ENCODE measurements at regions not wholly inside any gene's neighbourhood (a gene's known extent, or its start where the extent isn't known, plus 50 kb on each side); places are given as distances from the start of the nearest gene placed in this dataset.

GRCh38 chr2:45178359-45178758 lies 169.1 kb upstream of the SIX2 start:
- Histone ChIP-seq H3K36me3 (ENCODE audit: insufficient read depth, low read length) (no peaks in the 10 kb centered on the region), H3K4me1 (ENCODE audit: insufficient read depth, low read length, severe bottlenecking) (peaks cover 19% of the 10 kb centered on the region), H3F3A (ENCODE audit: insufficient read depth, low read length) (no peaks in the 10 kb centered on the region), H3K9ac (ENCODE audit: low read length) (no peak overlapping the region), H3K4me3 (ENCODE audit: low read depth, low read length, poor library complexity, severe bottlenecking) (no peak overlapping the region), H3K27ac (ENCODE audit: low read depth, low read length, poor library complexity, severe bottlenecking) (no peak overlapping the region), H2AFZ (ENCODE audit: low read length) (no peak overlapping the region), H3K4me2 (ENCODE audit: low read length) (no peak overlapping the region), H3K27me3 (ENCODE audit: insufficient read depth, low read length) (no peaks in the 10 kb centered on the region), H3K79me2 (ENCODE audit: insufficient read depth, low read length) (no peaks in the 10 kb centered on the region), H3K9me2 (ENCODE audit: low read depth, low read length) (no peaks in the 10 kb centered on the region), H3K9me3 (ENCODE audit: low read length) (no peaks in the 10 kb centered on the region), H4K20me1 (ENCODE audit: insufficient read depth, low read length) (no peaks in the 10 kb centered on the region)
- TF ChIP-seq EZH2 (IDR thresholded peaks at IDR 0.05; ENCODE audit: borderline replicate concordance, low read length) = no peak
- no peak for TF ChIP-seq CTCF (IDR thresholded peaks at IDR 0.05; ENCODE audit: low read length)

GRCh38 chr2:45177870-45178269 lies 168.6 kb upstream of the SIX2 start:
- Histone ChIP-seq H3K27me3 (ENCODE audit: insufficient read depth, low read length) (no peaks in the 10 kb centered on the region), H2AFZ (ENCODE audit: low read length) (no peak overlapping the region), H3K4me3 (ENCODE audit: low read depth, low read length, poor library complexity, severe bottlenecking) (no peak overlapping the region), H3K4me2 (ENCODE audit: low read length) (no peak overlapping the region), H4K20me1 (ENCODE audit: insufficient read depth, low read length) (no peaks in the 10 kb centered on the region), H3F3A (ENCODE audit: insufficient read depth, low read length) (no peaks in the 10 kb centered on the region), H3K36me3 (ENCODE audit: insufficient read depth, low read length) (no peaks in the 10 kb centered on the region), H3K9me2 (ENCODE audit: low read depth, low read length) (no peaks in the 10 kb centered on the region), H3K9ac (ENCODE audit: low read length) (no peak overlapping the region), H3K79me2 (ENCODE audit: insufficient read depth, low read length) (no peaks in the 10 kb centered on the region), H3K9me3 (ENCODE audit: low read length) (no peaks in the 10 kb centered on the region), H3K27ac (ENCODE audit: low read depth, low read length, poor library complexity, severe bottlenecking) (no peak overlapping the region), H3K4me1 (ENCODE audit: insufficient read depth, low read length, severe bottlenecking) (peaks cover 21% of the 10 kb centered on the region)
- TF ChIP-seq CTCF (IDR thresholded peaks at IDR 0.05; ENCODE audit: low read length) (no peak), EZH2 (IDR thresholded peaks at IDR 0.05; ENCODE audit: borderline replicate concordance, low read length) (no peak)

- no peak overlapping the region for H3K9ac ChIP-seq (ENCODE audit: low read length)
- TF ChIP-seq EZH2 (IDR thresholded peaks at IDR 0.05; ENCODE audit: borderline replicate concordance, low read length) = no peak
- no peak for TF ChIP-seq CTCF (IDR thresholded peaks at IDR 0.05; ENCODE audit: low read length)
- no peaks in the 10 kb centered on the region for H3F3A ChIP-seq (ENCODE audit: insufficient read depth, low read length)
- no peak overlapping the region for H2AFZ ChIP-seq (ENCODE audit: low read length)
- H3K36me3 ChIP-seq (ENCODE audit: insufficient read depth, low read length) = no peaks in the 10 kb centered on the region
- no peaks in the 10 kb centered on the region for H3K9me3 ChIP-seq (ENCODE audit: low read length)
- no peaks in the 10 kb centered on the region for H3K9me2 ChIP-seq (ENCODE audit: low read depth, low read length)
- H3K4me1 ChIP-seq (ENCODE audit: insufficient read depth, low read length, severe bottlenecking) = peaks cover 21% of the 10 kb centered on the region
- no peaks in the 10 kb centered on the region for H3K79me2 ChIP-seq (ENCODE audit: insufficient read depth, low read length)
- no peaks in the 10 kb centered on the region for H4K20me1 ChIP-seq (ENCODE audit: insufficient read depth, low read length)
- no peaks in the 10 kb centered on the region for H3K27me3 ChIP-seq (ENCODE audit: insufficient read depth, low read length)
- H3K4me3 ChIP-seq (ENCODE audit: low read depth, low read length, poor library complexity, severe bottlenecking) = no peak overlapping the region
- no peak overlapping the region for H3K4me2 ChIP-seq (ENCODE audit: low read length)
- H3K27ac ChIP-seq (ENCODE audit: low read depth, low read length, poor library complexity, severe bottlenecking) = no peak overlapping the region
Observed at GRCh38 chr2:45176390-45176789, 167.1 kb upstream of the SIX2 start.

All from OCI-LY1 (cell line).